Neutrophil (primary cell): ENCODE measurements at regions not wholly inside any gene's neighbourhood (a gene's known extent, or its start where the extent isn't known, plus 50 kb on each side); places are given as distances from the start of the nearest gene placed in this dataset.
"Not testable (repeated sequence)": the region's sequence is repeated elsewhere in the genome, so short reads cannot be mapped to it uniquely, and the experiment has no call there.

Experiments used
- H3K27ac ChIP-seq: fragments of 200-600 bp; sonication (generic); 2 replicates; pipeline ENCODE4 v1.5.1; 2016; ENCODE audit warnings: mild to moderate bottlenecking, moderate library complexity
- H3K27me3 ChIP-seq: fragments of 200-600 bp; sonication (generic); 2 replicates; pipeline ENCODE4 v1.6.0; 2016; ENCODE audit warnings: mild to moderate bottlenecking
- H3K36me3 ChIP-seq: fragments of 200-600 bp; sonication (generic); 2 replicates; pipeline ENCODE4 v1.5.1; 2017
- H3K4me1 ChIP-seq, 2 experiments: fragments of 200-600 bp in 1 of 2; sonication (generic) in 1 of 2; 1 replicate in 1 of 2; 2 replicates in 1 of 2; pipeline versions ENCODE4 v1.5.1 to v1.6.1; 2013 to 2016; ENCODE audit warnings: low read depth in 1 of 2, low read length in 1 of 2, mild to moderate bottlenecking in 1 of 2, moderate library complexity in 1 of 2; ENCODE audit not compliant: control insufficient read depth in 1 of 2, insufficient read depth in 1 of 2
- H3K4me3 ChIP-seq, 2 experiments: fragments of 200-600 bp in 1 of 2; sonication (generic) in 1 of 2; 1 replicate in 1 of 2; 2 replicates in 1 of 2; pipeline ENCODE4 v1.5.1; 2013 to 2016; ENCODE audit warnings: low read depth in 1 of 2, low read length in 1 of 2, mild to moderate bottlenecking in 1 of 2, moderate library complexity in 1 of 2
- H3K9me3 ChIP-seq: fragments of 200-600 bp; sonication (generic); 2 replicates; pipeline ENCODE4 v1.5.1; 2016
- CTCF ChIP-seq: fragments of 200-600 bp; sonication (generic); IDR thresholded peaks from 2 replicates; pipeline ENCODE4 v1.5.1; 2016; ENCODE audit warnings: antibody characterized with exemption

GRCh38 chr12:127125607-127126259, 1141.2 kb upstream of the TMEM132C start:
- Histone ChIP-seq H3K9me3 (no peaks in the 10 kb centered on the region), H3K27ac (no peak overlapping the region), H3K4me1 (no peaks in the 10 kb centered on the region), H3K27me3 (no peaks in the 10 kb centered on the region), H3K4me3 (no peak overlapping the region), H3K36me3 (no peaks in the 10 kb centered on the region)
- TF ChIP-seq CTCF = no peak

GRCh38 chr12:127126260-127126628, 1140.7 kb upstream of the TMEM132C start:
- Histone ChIP-seq H3K4me1 (no peaks in the 10 kb centered on the region), H3K36me3 (no peaks in the 10 kb centered on the region), H3K27me3 (no peaks in the 10 kb centered on the region), H3K4me3 (no peak overlapping the region), H3K27ac (no peak overlapping the region), H3K9me3 (no peaks in the 10 kb centered on the region)
- no peak for TF ChIP-seq CTCF

GRCh38 chr12:127127897-127128296, 1139.1 kb upstream of the TMEM132C start:
- no peak overlapping the region for H3K27ac ChIP-seq

GRCh38 chr12:127130506-127131124, 1136.4 kb upstream of the TMEM132C start:
- no peak for TF ChIP-seq CTCF

More at GRCh38 chr12:127127897-127128296, 1139.1 kb upstream of the TMEM132C start:
- Histone ChIP-seq H3K36me3 (no peaks in the 10 kb centered on the region), H3K4me3 (no peak overlapping the region), H3K4me1 (no peaks in the 10 kb centered on the region), H3K27me3 (no peaks in the 10 kb centered on the region), H3K9me3 (no peaks in the 10 kb centered on the region)
- no peak for TF ChIP-seq CTCF

GRCh38 chr12:127133675-127134335, 1133.2 kb upstream of the TMEM132C start:
- H3K4me1 ChIP-seq = no peaks in the 10 kb centered on the region
- H3K36me3 ChIP-seq = no peaks in the 10 kb centered on the region
- no peaks in the 10 kb centered on the region for H3K27me3 ChIP-seq
- no peak for TF ChIP-seq CTCF
- H3K4me3 ChIP-seq = no peak overlapping the region
- no peaks in the 10 kb centered on the region for H3K9me3 ChIP-seq
- H3K27ac ChIP-seq = no peak overlapping the region

More at GRCh38 chr12:127130506-127131124, 1136.4 kb upstream of the TMEM132C start:
- Histone ChIP-seq H3K27ac (no peak overlapping the region), H3K9me3 (no peaks in the 10 kb centered on the region), H3K4me1 (no peaks in the 10 kb centered on the region), H3K36me3 (no peaks in the 10 kb centered on the region), H3K27me3 (no peaks in the 10 kb centered on the region), H3K4me3 (no peak overlapping the region)

GRCh38 chr12:127140864-127141484, 1126.0 kb upstream of the TMEM132C start:
- not testable (repeated sequence) for H3K9me3 ChIP-seq, H3K27ac ChIP-seq, H3K27me3 ChIP-seq, H3K4me3 ChIP-seq, H3K4me1 ChIP-seq, H3K36me3 ChIP-seq
